Esophagus muscularis mucosa (tissue), 3 donors: ENCODE measurements at regions not wholly inside any gene's neighbourhood (a gene's known extent, or its start where the extent isn't known, plus 50 kb on each side); places are given as distances from the start of the nearest gene placed in this dataset.

Experiments used
- CTCF ChIP-seq, 3 experiments: fragments of 200-600 bp in 2 of 3; fragments of 450-650 bp in 1 of 3; sonication (generic) in 2 of 3; IDR thresholded peaks; one replicate each; pipeline ENCODE4 v1.5.1; 2017 to 2019; ENCODE audit warnings: antibody characterized with exemption in 3 of 3, mild to moderate bottlenecking in 2 of 3, moderate library complexity in 1 of 3
- POLR2A ChIP-seq: fragments of 450-650 bp; IDR thresholded peaks from one replicate; pipeline ENCODE4 v1.6.1; 2017; ENCODE audit warnings: antibody characterized with exemption, moderate library complexity, mild to moderate bottlenecking, low read depth

DNA sequence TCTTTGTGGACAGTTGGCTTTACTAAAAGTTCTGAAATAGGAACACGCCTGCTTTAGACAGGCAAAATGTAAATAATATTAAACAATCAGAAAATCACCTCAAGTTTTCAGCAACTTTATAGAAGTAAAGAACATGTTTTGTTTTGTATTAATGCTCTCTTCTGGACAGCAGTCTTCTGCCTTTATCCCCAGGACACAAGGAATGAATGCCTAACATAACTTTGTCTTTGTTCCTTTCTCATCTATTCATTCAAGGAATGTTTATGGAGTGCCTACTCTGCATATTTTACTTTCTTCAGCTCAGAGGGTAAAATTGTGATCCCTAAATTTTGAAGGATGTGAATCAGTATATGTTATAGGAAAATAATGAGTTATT, 325.4 kb downstream of the FOXO1 start:
- TF ChIP-seq POLR2A = no peak
- TF ChIP-seq CTCF (IDR thresholded peaks at IDR 0.05) = no peak
